ENCODE measurements at regions not wholly inside any gene's neighbourhood (a gene's known extent, or its start where the extent isn't known, plus 50 kb on each side); places are given as distances from the start of the nearest gene placed in this dataset.

DNA sequence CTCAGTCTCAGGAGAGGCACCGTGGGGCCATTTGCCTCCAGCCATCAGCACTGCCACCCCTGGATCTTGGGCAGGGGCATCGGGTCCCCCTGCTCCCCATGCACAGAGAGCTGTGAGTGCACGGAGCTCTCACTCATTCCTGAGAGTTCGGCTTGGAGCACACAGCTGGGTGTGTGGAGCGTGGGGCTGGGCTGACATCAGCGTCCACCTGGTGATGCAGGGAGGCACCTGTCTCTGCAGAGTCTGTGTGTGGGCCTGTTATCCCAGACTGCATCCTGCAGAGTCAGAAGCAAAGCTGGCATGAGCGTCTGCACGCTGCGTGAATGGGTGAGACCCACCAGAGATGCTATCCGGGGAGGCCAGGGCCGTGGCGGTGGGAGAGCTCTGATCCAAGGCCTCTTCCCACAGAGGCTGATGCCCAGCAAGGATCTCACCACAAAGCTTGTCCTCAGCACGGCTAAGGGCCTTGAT lies 248.8 kb upstream of the AFDN start:
- Histone ChIP-seq H3K36me3 (ENCODE audit: insufficient read depth, low read length) (no peaks in the 10 kb centered on the region), H3K4me3 (ENCODE audit: low read length) (no peak overlapping the region), H3K27me3 (ENCODE audit: insufficient read depth, low read length) (no peaks in the 10 kb centered on the region), H3K9ac (ENCODE audit: low read depth, low read length) (no peak overlapping the region), H3K4me1 (ENCODE audit: insufficient read depth, low read length) (no peaks in the 10 kb centered on the region; the same call in 1 of the 2 replicates), H3K27ac (ENCODE audit: low read depth, low read length) (no peak overlapping the region), H3K9me3 (ENCODE audit: insufficient read depth, low read depth, low read length) (no peaks in the 10 kb centered on the region)
- WGBS, result 93% methylated on average over 13 of the region's 13 CpGs

DNA sequence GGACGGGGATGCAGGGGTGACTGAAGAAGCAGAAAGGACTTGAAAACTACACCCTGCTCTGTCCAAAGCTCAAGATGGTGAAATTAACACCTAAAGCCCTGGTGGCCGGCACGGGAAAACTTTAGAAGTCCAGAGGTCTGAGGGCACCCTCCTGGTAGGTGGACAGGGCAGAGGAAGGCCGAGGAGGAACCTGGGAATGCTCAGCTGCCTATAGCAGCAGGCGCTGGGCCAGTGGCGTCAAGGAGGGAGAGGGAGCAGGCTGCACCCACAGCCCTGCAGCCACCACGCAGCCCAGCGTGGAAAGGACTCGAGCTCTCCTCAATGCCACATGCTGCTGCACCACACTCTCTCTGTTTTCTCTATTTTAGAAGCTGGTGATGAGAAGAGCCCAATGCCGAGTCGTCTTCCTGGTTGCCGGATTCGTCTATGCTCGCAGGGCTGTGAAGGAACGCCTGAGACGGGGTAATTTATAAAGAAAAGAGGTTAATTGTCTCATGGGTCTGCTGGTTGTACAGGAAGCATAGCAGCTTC lies 248.3 kb upstream of the AFDN start:
- no peaks in the 10 kb centered on the region for H3K36me3 ChIP-seq (ENCODE audit: insufficient read depth, low read length)
- H3K9me3 ChIP-seq (ENCODE audit: insufficient read depth, low read depth, low read length), result peaks cover 4% of the 10 kb centered on the region; the same call in 1 of the 2 replicates
- H3K9ac ChIP-seq (ENCODE audit: low read depth, low read length), result no peak overlapping the region
- H3K27me3 ChIP-seq (ENCODE audit: insufficient read depth, low read length), result no peaks in the 10 kb centered on the region
- no peak overlapping the region for H3K27ac ChIP-seq (ENCODE audit: low read depth, low read length)
- WGBS, result 95% methylated on average over 16 of the region's 16 CpGs
- no peaks in the 10 kb centered on the region; the same call in 1 of the 2 replicates for H3K4me1 ChIP-seq (ENCODE audit: insufficient read depth, low read length)
- no peak overlapping the region for H3K4me3 ChIP-seq (ENCODE audit: low read length)

DNA sequence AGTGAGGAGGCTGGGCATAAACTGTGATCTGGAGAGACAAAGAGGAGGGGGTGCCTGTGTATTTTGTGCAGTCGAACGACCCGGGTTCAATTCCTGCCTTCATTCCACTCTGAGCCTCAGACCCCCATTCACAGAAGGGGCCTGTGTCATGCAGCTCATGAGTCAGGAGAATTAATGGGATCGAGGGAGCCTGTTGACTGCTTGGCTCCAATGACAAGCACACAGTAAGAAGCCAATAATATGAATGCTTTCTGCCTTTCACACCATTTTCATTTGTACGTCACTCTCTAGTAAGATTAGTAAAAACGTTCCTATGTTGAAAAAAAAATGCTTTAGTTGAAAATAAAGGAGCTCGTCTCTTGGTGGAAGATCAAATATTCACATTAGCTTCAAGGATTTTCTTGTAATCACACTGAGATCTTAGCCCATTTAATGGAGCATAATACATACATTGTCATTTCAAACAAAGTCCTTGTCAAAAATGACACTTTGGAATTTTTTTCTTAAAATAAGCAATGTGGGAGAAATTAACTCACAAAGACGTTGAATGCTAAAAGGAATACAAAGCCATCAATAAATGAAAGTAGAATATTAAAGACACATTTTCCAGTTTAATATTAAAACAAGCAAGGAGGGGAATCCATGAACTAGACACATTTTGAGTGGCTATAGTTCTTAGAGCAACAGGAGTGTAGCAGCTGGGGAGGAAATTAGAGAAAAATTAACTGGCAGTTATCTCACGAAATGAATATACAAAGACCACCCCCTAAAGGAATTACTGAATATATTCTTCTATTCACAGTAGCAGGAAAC lies 246.7 kb upstream of the AFDN start:
- 92% methylated on average over 7 of the region's 9 CpGs for WGBS

DNA sequence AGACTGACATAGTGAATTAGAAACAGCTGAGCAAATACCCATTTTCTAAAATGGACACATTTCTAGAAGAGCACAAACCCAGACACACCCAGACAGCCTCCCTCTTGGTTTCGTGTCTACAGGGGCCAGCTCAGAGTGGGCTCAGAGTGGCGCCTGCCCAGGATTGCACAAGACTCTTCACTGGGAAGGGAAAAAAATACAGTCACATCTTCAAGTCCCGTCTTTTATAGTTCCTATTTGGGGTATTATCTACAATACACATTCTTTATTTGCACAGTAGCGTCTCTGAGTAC lies 246.1 kb upstream of the AFDN start:
- H3K36me3 ChIP-seq (ENCODE audit: insufficient read depth, low read length), result no peaks in the 10 kb centered on the region
- no peak overlapping the region for H3K9ac ChIP-seq (ENCODE audit: low read depth, low read length)
- H3K27ac ChIP-seq (ENCODE audit: low read depth, low read length), result no peak overlapping the region
- WGBS, result 89% methylated on average over 3 of the region's 4 CpGs
- no peak overlapping the region for H3K4me3 ChIP-seq (ENCODE audit: low read length)
- no peaks in the 10 kb centered on the region; the same call in 1 of the 2 replicates for H3K4me1 ChIP-seq (ENCODE audit: insufficient read depth, low read length)
- H3K9me3 ChIP-seq (ENCODE audit: insufficient read depth, low read depth, low read length), result peaks cover 6% of the 10 kb centered on the region; the same call in 1 of the 2 replicates
- H3K27me3 ChIP-seq (ENCODE audit: insufficient read depth, low read length), result no peaks in the 10 kb centered on the region

More for the DNA sequence above, 246.7 kb upstream of the AFDN start:
- H3K9me3 ChIP-seq (ENCODE audit: insufficient read depth, low read depth, low read length), result peaks cover 6% of the 10 kb centered on the region; the same call in 1 of the 2 replicates
- no peak overlapping the region for H3K27ac ChIP-seq (ENCODE audit: low read depth, low read length)
- H3K4me1 ChIP-seq (ENCODE audit: insufficient read depth, low read length), result no peaks in the 10 kb centered on the region; the same call in 1 of the 2 replicates
- H3K4me3 ChIP-seq (ENCODE audit: low read length), result no peak overlapping the region
- H3K36me3 ChIP-seq (ENCODE audit: insufficient read depth, low read length), result no peaks in the 10 kb centered on the region
- H3K9ac ChIP-seq (ENCODE audit: low read depth, low read length), result no peak overlapping the region
- H3K27me3 ChIP-seq (ENCODE audit: insufficient read depth, low read length), result no peaks in the 10 kb centered on the region

DNA sequence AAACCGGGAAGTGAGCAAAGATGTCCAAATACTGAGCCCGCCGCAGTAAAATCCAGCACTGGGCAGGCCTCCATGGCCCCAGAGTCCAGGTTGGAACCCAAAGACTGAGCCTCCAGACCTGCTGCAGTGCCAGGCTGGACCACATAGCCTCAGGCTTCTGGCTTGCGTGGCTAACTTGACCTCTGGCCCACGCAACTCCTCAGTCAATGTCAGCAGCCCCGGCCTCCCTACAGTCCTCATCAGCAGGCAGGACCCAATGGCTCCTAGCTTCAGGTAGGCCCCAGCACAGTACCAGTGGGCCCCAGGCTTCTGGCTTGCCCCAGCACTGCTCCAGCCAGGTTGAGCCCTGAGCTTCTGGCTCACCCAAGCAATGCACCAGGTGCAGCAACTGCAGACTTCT lies 245.1 kb upstream of the AFDN start:
- peaks cover 13% of the 10 kb centered on the region for H3K9me3 ChIP-seq (ENCODE audit: insufficient read depth, low read depth, low read length)
- H3K27me3 ChIP-seq (ENCODE audit: insufficient read depth, low read length), result no peaks in the 10 kb centered on the region
- H3K36me3 ChIP-seq (ENCODE audit: insufficient read depth, low read length), result no peaks in the 10 kb centered on the region
- no peak overlapping the region for H3K9ac ChIP-seq (ENCODE audit: low read depth, low read length)
- no peak overlapping the region for H3K27ac ChIP-seq (ENCODE audit: low read depth, low read length)
- H3K4me1 ChIP-seq (ENCODE audit: insufficient read depth, low read length), result no peaks in the 10 kb centered on the region; the same call in 1 of the 2 replicates
- WGBS, result 96% methylated on average over 6 of the region's 6 CpGs
- H3K4me3 ChIP-seq (ENCODE audit: low read length), result no peak overlapping the region

DNA sequence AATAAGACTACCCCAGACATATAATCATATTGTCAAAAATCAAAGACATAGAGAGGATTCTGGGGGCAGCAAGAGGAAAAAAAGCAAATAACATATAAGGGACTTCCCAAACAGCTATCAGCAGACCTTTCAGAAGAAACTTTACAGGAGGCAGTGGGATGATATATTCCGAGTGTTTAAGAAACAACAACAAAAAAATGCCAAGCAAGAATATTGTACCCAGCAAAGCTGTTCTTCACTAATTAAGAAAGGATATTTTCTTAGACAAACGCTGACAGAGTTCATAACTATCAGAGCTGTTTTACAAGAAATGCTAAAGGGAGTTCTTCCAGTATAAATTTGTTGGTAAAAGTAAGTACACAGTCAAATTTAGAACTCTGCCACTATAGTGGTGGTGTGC lies 243.3 kb upstream of the AFDN start:
- WGBS, result 85% methylated on average over 2 of the region's 2 CpGs
- Histone ChIP-seq H3K36me3 (ENCODE audit: insufficient read depth, low read length) (no peaks in the 10 kb centered on the region), H3K9me3 (ENCODE audit: insufficient read depth, low read depth, low read length) (peaks cover 15% of the 10 kb centered on the region), H3K4me3 (ENCODE audit: low read length) (no peak overlapping the region), H3K9ac (ENCODE audit: low read depth, low read length) (no peak overlapping the region), H3K27me3 (ENCODE audit: insufficient read depth, low read length) (no peaks in the 10 kb centered on the region), H3K27ac (ENCODE audit: low read depth, low read length) (no peak overlapping the region), H3K4me1 (ENCODE audit: insufficient read depth, low read length) (no peaks in the 10 kb centered on the region; the same call in 1 of the 2 replicates)

DNA sequence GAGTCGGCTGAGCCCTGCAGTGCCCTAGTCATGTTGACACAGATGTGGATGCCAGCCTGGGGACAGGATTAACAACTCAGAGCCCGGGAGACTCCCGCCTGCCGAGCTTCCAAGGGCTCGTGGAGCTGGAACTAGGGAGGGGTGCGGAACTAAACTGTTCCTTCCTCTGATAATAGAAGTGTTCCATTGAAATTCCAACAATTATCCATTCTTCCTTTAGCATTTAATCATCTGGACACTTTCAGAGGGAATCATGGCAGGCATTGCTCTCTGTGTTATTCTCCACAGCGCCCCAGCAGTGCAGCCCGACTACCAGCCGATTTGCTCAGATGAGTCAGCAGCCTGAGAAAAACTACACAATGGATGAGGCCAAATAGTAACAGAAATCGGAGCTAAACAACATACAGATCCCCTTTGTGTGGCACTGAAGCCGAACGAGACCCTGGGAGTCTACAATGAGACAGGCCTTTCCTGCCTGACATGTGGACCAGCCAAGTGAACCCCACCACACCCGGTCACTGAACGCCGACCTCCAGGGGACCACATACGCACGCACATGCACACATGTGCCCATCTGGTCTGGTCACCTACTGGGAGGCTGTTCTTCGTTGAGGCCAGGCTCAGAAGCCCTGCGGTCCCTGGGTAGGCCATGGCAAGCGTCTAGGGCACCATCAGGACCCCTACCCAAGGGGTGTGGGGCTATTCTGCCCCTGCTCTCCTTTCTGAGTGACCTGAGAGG lies 238.4 kb upstream of the AFDN start:
- H3K27me3 ChIP-seq (ENCODE audit: insufficient read depth, low read length), result no peaks in the 10 kb centered on the region
- peaks cover 12% of the 10 kb centered on the region for H3K9me3 ChIP-seq (ENCODE audit: insufficient read depth, low read depth, low read length)
- WGBS, result 89% methylated on average over 20 of the region's 20 CpGs
- H3K27ac ChIP-seq (ENCODE audit: low read depth, low read length), result 0 out of 2 replicates have a peak overlapping the region, but pooled peaks have one; percentile 13
- no peak overlapping the region for H3K9ac ChIP-seq (ENCODE audit: low read depth, low read length)
- no peaks in the 10 kb centered on the region for H3K36me3 ChIP-seq (ENCODE audit: insufficient read depth, low read length)
- H3K4me3 ChIP-seq (ENCODE audit: low read length), result no peak overlapping the region
- no peaks in the 10 kb centered on the region for H3K4me1 ChIP-seq (ENCODE audit: insufficient read depth, low read length)

DNA sequence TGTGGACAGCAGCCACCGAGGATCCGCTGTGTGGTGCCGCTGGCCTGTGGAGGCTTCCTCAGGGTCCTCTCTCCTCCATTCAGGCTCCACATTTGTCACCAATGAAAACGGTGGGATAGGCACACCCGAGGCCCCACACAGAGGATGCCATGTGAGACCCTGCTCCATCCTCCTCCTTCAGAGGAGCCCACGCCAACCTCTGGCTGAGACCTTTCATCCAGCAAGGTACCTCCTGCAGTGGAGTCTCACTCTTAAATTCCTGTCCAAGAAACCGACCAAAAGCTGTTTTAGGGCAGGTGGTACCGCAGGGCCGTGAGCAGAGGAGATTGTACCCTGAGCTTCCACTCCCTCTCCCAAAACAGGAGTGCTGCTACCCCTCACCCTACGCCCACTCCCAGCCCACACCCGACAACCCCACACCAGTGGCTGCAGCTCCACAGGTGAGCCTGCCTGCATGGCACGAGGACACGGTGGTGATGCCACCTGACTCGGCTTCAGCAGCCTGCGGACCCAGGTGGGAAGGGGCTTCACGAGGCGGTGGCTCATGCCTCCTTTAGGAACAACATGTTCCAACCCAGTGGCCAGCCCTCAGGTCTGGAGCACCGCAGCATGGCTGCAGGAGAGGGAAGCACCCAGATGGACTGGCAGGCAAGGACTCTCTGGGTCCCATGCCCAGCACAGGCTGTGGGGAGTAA lies 237.6 kb upstream of the AFDN start:
- no peaks in the 10 kb centered on the region for H3K27me3 ChIP-seq (ENCODE audit: insufficient read depth, low read length)
- H3K36me3 ChIP-seq (ENCODE audit: insufficient read depth, low read length), result no peaks in the 10 kb centered on the region
- H3K9me3 ChIP-seq (ENCODE audit: insufficient read depth, low read depth, low read length), result peaks cover 9% of the 10 kb centered on the region
- no peak overlapping the region for H3K4me3 ChIP-seq (ENCODE audit: low read length)
- no peak overlapping the region for H3K9ac ChIP-seq (ENCODE audit: low read depth, low read length)
- 94% methylated on average over 18 of the region's 18 CpGs for WGBS
- no peaks in the 10 kb centered on the region for H3K4me1 ChIP-seq (ENCODE audit: insufficient read depth, low read length)
- 0 out of 2 replicates have a peak overlapping the region, but pooled peaks have one; percentile 13 for H3K27ac ChIP-seq (ENCODE audit: low read depth, low read length)

DNA sequence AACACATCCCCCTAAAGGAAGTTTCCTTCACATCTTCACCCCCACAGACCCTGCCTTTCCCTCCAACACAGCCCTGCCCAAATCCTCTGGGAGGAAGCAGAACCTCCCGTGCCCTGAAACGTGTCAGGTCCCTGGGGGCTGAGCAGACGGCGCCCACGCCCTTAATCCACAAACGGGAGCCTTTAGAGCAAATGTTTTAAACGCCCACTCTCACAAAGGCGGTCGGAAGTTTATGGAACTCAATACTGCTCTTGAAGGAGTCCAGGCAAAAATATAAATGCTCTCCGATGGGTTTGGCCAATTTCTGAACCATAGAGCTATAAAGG lies 237.1 kb upstream of the AFDN start:
- Histone ChIP-seq H3K9me3 (ENCODE audit: insufficient read depth, low read depth, low read length) (peaks cover 9% of the 10 kb centered on the region), H3K9ac (ENCODE audit: low read depth, low read length) (no peak overlapping the region), H3K4me3 (ENCODE audit: low read length) (no peak overlapping the region), H3K27me3 (ENCODE audit: insufficient read depth, low read length) (no peaks in the 10 kb centered on the region), H3K27ac (ENCODE audit: low read depth, low read length) (no peak overlapping the region), H3K36me3 (ENCODE audit: insufficient read depth, low read length) (no peaks in the 10 kb centered on the region), H3K4me1 (ENCODE audit: insufficient read depth, low read length) (no peaks in the 10 kb centered on the region)
- WGBS, result 91% methylated on average over 10 of the region's 10 CpGs

DNA sequence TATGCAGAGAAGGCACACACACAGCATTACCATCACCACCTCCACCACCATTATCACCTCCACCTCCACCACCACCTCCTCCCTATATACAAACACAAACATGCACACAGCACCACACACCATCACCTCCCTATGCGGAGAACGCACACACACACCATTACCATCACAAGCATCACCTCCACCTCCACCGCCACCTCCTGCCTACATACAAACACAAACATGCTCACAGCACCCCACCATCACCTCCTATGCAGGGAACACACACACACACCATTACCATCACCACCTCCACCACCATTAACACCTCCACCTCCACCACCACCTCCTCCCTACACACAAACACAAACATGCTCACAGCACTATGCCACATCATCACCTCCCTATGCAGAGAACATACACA lies 236.5 kb upstream of the AFDN start:
- Histone ChIP-seq H3K4me3 (ENCODE audit: low read length) (no peak overlapping the region), H3K9ac (ENCODE audit: low read depth, low read length) (no peak overlapping the region), H3K27ac (ENCODE audit: low read depth, low read length) (no peak overlapping the region), H3K36me3 (ENCODE audit: insufficient read depth, low read length) (no peaks in the 10 kb centered on the region), H3K4me1 (ENCODE audit: insufficient read depth, low read length) (no peaks in the 10 kb centered on the region), H3K27me3 (ENCODE audit: insufficient read depth, low read length) (no peaks in the 10 kb centered on the region), H3K9me3 (ENCODE audit: insufficient read depth, low read depth, low read length) (peaks cover 9% of the 10 kb centered on the region)
- WGBS, result 95% methylated on average over 3 of the region's 3 CpGs
